Glomerular visceral epithelial cell (primary cell): ENCODE measurements at regions not wholly inside any gene's neighbourhood (a gene's known extent, or its start where the extent isn't known, plus 50 kb on each side); places are given as distances from the start of the nearest gene placed in this dataset.
"Not testable (repeated sequence)": the region's sequence is repeated elsewhere in the genome, so short reads cannot be mapped to it uniquely, and the experiment has no call there.

Experiments used
- DNase-seq: peaks from one replicate; pipeline ENCODE4 v3.0.0-alpha.2; 2016; ENCODE audit errors: extremely low spot score

GRCh38 chr15:32342772-32343199, 60.3 kb downstream of the GOLGA8K start:
- peak; percentile 37 for DNase-seq

- not testable (repeated sequence) for DNase-seq
Measured at GRCh38 chr15:32342268-32342667, 60.8 kb downstream of the GOLGA8K start.

GRCh38 chr15:32341530-32341929, 61.6 kb downstream of the GOLGA8K start:
- not testable (repeated sequence) for DNase-seq

GRCh38 chr15:32336804-32337203, 66.3 kb downstream of the GOLGA8K start:
- DNase-seq = not testable (repeated sequence)

GRCh38 chr15:32323353-32323752, 79.7 kb downstream of the GOLGA8K start:
- DNase-seq = not testable (repeated sequence)

GRCh38 chr15:32319247-32319646, 83.8 kb downstream of the GOLGA8K start:
- not testable (repeated sequence) for DNase-seq

GRCh38 chr15:32316482-32316881, 86.6 kb downstream of the GOLGA8K start:
- not testable (repeated sequence) for DNase-seq

- DNase-seq = not testable (repeated sequence)
Measured at GRCh38 chr15:32315079-32315939, 87.8 kb downstream of the GOLGA8K start.

GRCh38 chr15:32313446-32314209, 89.5 kb downstream of the GOLGA8K start:
- DNase-seq = not testable (repeated sequence)

- not testable (repeated sequence) for DNase-seq
Measured at GRCh38 chr15:32312721-32313120, 90.4 kb downstream of the GOLGA8K start.

- not testable (repeated sequence) for DNase-seq
Measured at GRCh38 chr15:32307592-32307991, 95.5 kb downstream of the GOLGA8K start.

- DNase-seq = not testable (repeated sequence)
Measured at GRCh38 chr15:32276200-32276830, 126.8 kb downstream of the GOLGA8K start.

- not testable (repeated sequence) for DNase-seq
Measured at GRCh38 chr15:32253958-32254357, 149.1 kb downstream of the GOLGA8K start.

GRCh38 chr15:32249207-32249606, 153.9 kb downstream of the GOLGA8K start:
- not testable (repeated sequence) for DNase-seq

- DNase-seq = not testable (repeated sequence)
Measured at GRCh38 chr15:32243727-32244126, 159.4 kb downstream of the GOLGA8K start.

GRCh38 chr15:32242780-32243528, 160.1 kb downstream of the GOLGA8K start:
- DNase-seq = not testable (repeated sequence)

- DNase-seq = not testable (repeated sequence)
Measured at GRCh38 chr15:32227410-32228114, 175.5 kb downstream of the GOLGA8K start.

GRCh38 chr15:32222716-32223115, 180.4 kb downstream of the GOLGA8K start:
- no peak for DNase-seq
